Central memory CD8-positive, alpha-beta T cell (primary cell): ENCODE measurements at regions not wholly inside any gene's neighbourhood (a gene's known extent, or its start where the extent isn't known, plus 50 kb on each side); places are given as distances from the start of the nearest gene placed in this dataset.

ENCODE experiments used
- ATAC-seq: fragments of 150-1000 bp; cut with Tn5 transposase; replicated peaks from 2 replicates; pipeline ENCODE4 v1.10.0; 2022; ENCODE audit warnings: mild to moderate bottlenecking, moderate FRiP score, moderate number of reproducible peaks; ENCODE audit not compliant: poor library complexity, severe bottlenecking; ENCODE audit errors: extremely low read depth
- DNase-seq, 2 donors: peaks; one replicate each; pipeline ENCODE4 v3.0.0; 2021; ENCODE audit warnings: low spot score in 2 of 2
- H3K27ac Mint-ChIP-seq: one replicate; pipeline ENCODE4 v1.8.0; 2022; ENCODE audit warnings: low read depth, mild to moderate bottlenecking, moderate library complexity, mixed read lengths
- H3K27me3 Mint-ChIP-seq: one replicate; pipeline ENCODE4 v1.8.0; 2022; ENCODE audit warnings: mixed read lengths
- H3K36me3 Mint-ChIP-seq: one replicate; pipeline ENCODE4 v1.8.0; 2022; ENCODE audit warnings: mild to moderate bottlenecking, moderate library complexity, mixed read lengths; ENCODE audit not compliant: insufficient read depth
- H3K4me1 Mint-ChIP-seq: one replicate; pipeline ENCODE4 v1.8.0; 2022; ENCODE audit warnings: mixed read lengths
- H3K4me3 Mint-ChIP-seq: one replicate; pipeline ENCODE4 v1.8.0; 2022; ENCODE audit warnings: mild to moderate bottlenecking, moderate library complexity, mixed read lengths
- H3K9me3 Mint-ChIP-seq: one replicate; pipeline ENCODE4 v1.8.0; 2022; ENCODE audit warnings: mixed read lengths

- ATAC-seq, result no peak
- Mint-ChIP-seq H3K4me3 (no peak overlapping the region), H3K9me3 (no peaks in the 10 kb centered on the region), H3K4me1 (no peaks in the 10 kb centered on the region), H3K27ac (no peak overlapping the region), H3K36me3 (no peaks in the 10 kb centered on the region), H3K27me3 (peaks cover 9% of the 10 kb centered on the region)
- no peak for DNase-seq
Observed at GRCh38 chr10:71161425-71161824, 50.9 kb upstream of the UNC5B start.
